ENCODE measurements at regions not wholly inside any gene's neighbourhood (a gene's known extent, or its start where the extent isn't known, plus 50 kb on each side); places are given as distances from the start of the nearest gene placed in this dataset.

DNA sequence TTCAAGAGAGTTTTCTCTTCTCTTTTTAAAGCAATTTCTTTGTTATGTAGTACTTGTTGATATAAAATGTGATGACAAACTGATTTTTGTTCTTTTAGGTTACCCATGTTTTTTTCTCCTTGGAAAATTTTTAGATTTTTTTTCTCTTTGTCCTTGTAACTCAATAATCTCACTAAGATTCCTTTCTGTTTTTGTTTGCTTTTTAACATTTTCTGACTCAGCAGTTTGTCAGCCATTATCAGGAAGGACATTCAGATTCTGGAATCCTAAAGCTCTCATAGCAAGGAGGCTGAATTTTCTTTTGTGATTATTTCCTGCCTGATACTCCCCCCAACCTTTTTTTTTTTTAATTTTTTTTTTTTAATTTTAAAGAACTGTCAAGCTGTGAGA, 75.2 kb upstream of the CITED2 start (continued):
- TF ChIP-seq, protein P1, sequence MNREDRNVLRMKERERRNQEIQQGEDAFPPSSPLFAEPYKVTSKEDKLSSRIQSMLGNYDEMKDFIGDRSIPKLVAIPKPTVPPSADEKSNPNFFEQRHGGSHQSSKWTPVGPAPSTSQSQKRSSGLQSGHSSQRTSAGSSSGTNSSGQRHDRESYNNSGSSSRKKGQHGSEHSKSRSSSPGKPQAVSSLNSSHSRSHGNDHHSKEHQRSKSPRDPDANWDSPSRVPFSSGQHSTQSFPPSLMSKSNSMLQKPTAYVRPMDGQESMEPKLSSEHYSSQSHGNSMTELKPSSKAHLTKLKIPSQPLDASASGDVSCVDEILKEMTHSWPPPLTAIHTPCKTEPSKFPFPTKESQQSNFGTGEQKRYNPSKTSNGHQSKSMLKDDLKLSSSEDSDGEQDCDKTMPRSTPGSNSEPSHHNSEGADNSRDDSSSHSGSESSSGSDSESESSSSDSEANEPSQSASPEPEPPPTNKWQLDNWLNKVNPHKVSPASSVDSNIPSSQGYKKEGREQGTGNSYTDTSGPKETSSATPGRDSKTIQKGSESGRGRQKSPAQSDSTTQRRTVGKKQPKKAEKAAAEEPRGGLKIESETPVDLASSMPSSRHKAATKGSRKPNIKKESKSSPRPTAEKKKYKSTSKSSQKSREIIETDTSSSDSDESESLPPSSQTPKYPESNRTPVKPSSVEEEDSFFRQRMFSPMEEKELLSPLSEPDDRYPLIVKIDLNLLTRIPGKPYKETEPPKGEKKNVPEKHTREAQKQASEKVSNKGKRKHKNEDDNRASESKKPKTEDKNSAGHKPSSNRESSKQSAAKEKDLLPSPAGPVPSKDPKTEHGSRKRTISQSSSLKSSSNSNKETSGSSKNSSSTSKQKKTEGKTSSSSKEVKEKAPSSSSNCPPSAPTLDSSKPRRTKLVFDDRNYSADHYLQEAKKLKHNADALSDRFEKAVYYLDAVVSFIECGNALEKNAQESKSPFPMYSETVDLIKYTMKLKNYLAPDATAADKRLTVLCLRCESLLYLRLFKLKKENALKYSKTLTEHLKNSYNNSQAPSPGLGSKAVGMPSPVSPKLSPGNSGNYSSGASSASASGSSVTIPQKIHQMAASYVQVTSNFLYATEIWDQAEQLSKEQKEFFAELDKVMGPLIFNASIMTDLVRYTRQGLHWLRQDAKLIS (CRISPR knock-in tag; IDR thresholded peaks at IDR 0.05): no peak
- no peak for TF ChIP-seq TAF9B (IDR thresholded peaks at IDR 0.05; ENCODE audit: partially characterized antibody)
- no peak for TF ChIP-seq GABPA (tag; conservative IDR thresholded peaks at IDR 0.05; ENCODE audit: low read depth)
- TF ChIP-seq, protein P2, sequence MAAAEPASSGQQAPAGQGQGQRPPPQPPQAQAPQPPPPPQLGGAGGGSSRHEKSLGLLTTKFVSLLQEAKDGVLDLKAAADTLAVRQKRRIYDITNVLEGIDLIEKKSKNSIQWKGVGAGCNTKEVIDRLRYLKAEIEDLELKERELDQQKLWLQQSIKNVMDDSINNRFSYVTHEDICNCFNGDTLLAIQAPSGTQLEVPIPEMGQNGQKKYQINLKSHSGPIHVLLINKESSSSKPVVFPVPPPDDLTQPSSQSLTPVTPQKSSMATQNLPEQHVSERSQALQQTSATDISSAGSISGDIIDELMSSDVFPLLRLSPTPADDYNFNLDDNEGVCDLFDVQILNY (CRISPR knock-in tag; IDR thresholded peaks at IDR 0.05): no peak
- no peak for TF ChIP-seq GABPB1 (CRISPR knock-in tag; IDR thresholded peaks at IDR 0.05)
- peak; percentile 78 for TF ChIP-seq CBFA2T3 (IDR thresholded peaks at IDR 0.05)
- TF ChIP-seq, protein P3, sequence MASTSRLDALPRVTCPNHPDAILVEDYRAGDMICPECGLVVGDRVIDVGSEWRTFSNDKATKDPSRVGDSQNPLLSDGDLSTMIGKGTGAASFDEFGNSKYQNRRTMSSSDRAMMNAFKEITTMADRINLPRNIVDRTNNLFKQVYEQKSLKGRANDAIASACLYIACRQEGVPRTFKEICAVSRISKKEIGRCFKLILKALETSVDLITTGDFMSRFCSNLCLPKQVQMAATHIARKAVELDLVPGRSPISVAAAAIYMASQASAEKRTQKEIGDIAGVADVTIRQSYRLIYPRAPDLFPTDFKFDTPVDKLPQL (IDR thresholded peaks at IDR 0.05; ENCODE audit: extremely low read depth, insufficient read length): no peak
- TF ChIP-seq FOXK2 (conservative IDR thresholded peaks at IDR 0.05 in 1 of 2, IDR thresholded peaks at IDR 0.05 in 1 of 2; ENCODE audit: low read depth in 2 of 2): peak; percentile 7 to 23; a peak in 1 of 4 replicates
- no peak for TF ChIP-seq HNRNPH1 (optimal IDR thresholded peaks at IDR 0.05; ENCODE audit: low read depth, low read length)
- TF ChIP-seq, protein P4, sequence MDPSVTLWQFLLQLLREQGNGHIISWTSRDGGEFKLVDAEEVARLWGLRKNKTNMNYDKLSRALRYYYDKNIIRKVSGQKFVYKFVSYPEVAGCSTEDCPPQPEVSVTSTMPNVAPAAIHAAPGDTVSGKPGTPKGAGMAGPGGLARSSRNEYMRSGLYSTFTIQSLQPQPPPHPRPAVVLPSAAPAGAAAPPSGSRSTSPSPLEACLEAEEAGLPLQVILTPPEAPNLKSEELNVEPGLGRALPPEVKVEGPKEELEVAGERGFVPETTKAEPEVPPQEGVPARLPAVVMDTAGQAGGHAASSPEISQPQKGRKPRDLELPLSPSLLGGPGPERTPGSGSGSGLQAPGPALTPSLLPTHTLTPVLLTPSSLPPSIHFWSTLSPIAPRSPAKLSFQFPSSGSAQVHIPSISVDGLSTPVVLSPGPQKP (CRISPR knock-in tag; IDR thresholded peaks at IDR 0.05): no peak
- TF ChIP-seq PCBP2 (IDR thresholded peaks at IDR 0.05; ENCODE audit: low read depth, low read length, poor library complexity, severe bottlenecking): no peak
- TF ChIP-seq, protein P5, sequence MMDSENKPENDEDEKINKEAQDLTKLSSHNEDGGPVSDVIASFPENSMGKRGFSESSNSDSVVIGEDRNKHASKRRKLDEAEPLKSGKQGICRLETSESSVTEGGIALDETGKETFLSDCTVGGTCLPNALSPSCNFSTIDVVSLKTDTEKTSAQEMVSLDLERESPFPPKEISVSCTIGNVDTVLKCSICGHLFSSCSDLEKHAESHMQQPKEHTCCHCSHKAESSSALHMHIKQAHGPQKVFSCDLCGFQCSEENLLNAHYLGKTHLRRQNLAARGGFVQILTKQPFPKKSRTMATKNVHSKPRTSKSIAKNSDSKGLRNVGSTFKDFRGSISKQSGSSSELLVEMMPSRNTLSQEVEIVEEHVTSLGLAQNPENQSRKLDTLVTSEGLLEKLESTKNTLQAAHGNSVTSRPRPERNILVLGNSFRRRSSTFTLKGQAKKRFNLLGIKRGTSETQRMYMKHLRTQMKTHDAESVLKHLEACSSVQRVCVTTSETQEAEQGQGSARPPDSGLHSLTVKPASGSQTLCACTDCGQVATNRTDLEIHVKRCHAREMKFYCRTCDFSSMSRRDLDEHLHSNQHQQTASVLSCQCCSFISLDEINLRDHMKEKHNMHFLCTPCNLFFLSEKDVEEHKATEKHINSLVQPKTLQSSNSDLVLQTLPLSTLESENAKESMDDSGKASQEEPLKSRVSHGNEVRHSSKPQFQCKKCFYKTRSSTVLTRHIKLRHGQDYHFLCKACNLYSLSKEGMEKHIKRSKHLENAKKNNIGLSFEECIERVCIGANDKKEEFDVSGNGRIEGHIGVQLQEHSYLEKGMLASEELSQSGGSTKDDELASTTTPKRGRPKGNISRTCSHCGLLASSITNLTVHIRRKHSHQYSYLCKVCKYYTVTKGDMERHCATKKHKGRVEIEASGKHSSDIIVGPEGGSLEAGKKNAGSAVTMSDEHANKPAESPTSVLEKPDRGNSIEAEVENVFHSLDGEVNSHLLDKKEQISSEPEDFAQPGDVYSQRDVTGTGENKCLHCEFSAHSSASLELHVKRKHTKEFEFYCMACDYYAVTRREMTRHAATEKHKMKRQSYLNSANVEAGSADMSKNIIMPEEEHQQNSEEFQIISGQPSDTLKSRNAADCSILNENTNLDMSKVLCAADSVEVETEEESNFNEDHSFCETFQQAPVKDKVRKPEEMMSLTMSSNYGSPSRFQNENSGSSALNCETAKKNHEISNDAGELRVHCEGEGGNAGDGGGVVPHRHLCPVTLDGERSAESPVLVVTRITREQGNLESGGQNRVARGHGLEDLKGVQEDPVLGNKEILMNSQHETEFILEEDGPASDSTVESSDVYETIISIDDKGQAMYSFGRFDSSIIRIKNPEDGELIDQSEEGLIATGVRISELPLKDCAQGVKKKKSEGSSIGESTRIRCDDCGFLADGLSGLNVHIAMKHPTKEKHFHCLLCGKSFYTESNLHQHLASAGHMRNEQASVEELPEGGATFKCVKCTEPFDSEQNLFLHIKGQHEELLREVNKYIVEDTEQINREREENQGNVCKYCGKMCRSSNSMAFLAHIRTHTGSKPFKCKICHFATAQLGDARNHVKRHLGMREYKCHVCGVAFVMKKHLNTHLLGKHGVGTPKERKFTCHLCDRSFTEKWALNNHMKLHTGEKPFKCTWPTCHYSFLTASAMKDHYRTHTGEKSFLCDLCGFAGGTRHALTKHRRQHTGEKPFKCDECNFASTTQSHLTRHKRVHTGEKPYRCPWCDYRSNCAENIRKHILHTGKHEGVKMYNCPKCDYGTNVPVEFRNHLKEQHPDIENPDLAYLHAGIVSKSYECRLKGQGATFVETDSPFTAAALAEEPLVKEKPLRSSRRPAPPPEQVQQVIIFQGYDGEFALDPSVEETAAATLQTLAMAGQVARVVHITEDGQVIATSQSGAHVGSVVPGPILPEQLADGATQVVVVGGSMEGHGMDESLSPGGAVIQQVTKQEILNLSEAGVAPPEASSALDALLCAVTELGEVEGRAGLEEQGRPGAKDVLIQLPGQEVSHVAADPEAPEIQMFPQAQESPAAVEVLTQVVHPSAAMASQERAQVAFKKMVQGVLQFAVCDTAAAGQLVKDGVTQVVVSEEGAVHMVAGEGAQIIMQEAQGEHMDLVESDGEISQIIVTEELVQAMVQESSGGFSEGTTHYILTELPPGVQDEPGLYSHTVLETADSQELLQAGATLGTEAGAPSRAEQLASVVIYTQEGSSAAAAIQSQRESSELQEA (IDR thresholded peaks at IDR 0.05; ENCODE audit: low read depth): peak; percentile 26; the same call in 1 of the 2 replicates
- TF ChIP-seq PHB (CRISPR knock-in tag; IDR thresholded peaks at IDR 0.05): no peak
- no peak for TF ChIP-seq PHF20 (IDR thresholded peaks at IDR 0.05; ENCODE audit: partially characterized antibody)

Data from K562 (cell line).